K562 (cell line): ENCODE measurements at regions not wholly inside any gene's neighbourhood (a gene's known extent, or its start where the extent isn't known, plus 50 kb on each side); places are given as distances from the start of the nearest gene placed in this dataset.

Experiments used
- FOXA1 ChIP-seq: fragments of 450-650 bp; IDR thresholded peaks from 2 replicates; pipeline ENCODE4 v1.6.1; 2016; ENCODE audit warnings: mild to moderate bottlenecking, borderline replicate concordance
- NCOA4 ChIP-seq: fragments of 450-650 bp; IDR thresholded peaks from 2 replicates; pipeline ENCODE4 v1.6.1; 2018; ENCODE audit warnings: mild to moderate bottlenecking; ENCODE audit not compliant: partially characterized antibody
- ZNF431 ChIP-seq: sonication (generic); formaldehyde crosslinking; IDR thresholded peaks from 2 replicates; pipeline ENCODE4 v1.8.0; 2022; ENCODE audit warnings: mild to moderate bottlenecking, missing genetic modification reagents
- ZNF766 ChIP-seq: fragments of 200-800 bp; sonication (Bioruptor generic); conservative IDR thresholded peaks from 2 replicates; pipeline ENCODE4 v1.6.1; 2016; ENCODE audit warnings: missing genetic modification characterization, missing compliant biosample characterization
- TF ChIP-seq, protein P1 (sequence below), 2 experiments: fragments of 450-650 bp; IDR thresholded peaks; 2 replicates each; pipeline ENCODE4 v1.6.1; 2016; ENCODE audit warnings: mild to moderate bottlenecking in 2 of 2, borderline replicate concordance in 1 of 2, low read depth in 1 of 2, moderate library complexity in 1 of 2

DNA sequence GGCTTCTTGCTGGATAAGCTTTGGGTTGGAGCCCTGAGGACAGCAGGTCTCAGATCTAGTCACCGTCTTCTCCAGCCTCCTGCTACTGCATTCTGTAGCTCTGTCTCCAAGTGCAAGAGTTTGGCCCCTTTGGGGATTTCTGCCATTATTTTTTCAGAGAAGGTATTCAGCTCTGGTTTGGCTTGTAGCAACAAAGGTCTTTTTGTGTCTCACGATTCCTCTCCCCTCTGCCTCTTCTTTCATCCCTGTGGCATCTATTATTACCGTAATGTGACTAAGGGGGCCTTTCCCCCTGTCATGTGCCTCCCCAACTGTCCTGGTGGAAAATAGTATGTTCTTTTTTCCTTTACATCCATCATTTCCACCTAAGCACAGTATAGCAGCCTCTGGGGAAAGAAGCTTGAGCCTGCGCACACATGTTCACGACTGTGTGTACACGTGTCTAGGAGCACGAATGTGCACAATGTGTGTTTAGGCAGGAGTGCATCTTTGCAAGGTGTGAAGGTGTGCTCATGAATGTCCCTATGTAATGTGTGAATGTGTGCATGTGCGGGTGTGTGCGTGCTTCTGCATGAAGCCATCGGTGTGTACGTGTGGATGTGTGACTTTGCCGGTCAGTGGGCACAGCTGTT lies 273.9 kb downstream of the ZNF536 start (continued):
- TF ChIP-seq, protein P1, sequence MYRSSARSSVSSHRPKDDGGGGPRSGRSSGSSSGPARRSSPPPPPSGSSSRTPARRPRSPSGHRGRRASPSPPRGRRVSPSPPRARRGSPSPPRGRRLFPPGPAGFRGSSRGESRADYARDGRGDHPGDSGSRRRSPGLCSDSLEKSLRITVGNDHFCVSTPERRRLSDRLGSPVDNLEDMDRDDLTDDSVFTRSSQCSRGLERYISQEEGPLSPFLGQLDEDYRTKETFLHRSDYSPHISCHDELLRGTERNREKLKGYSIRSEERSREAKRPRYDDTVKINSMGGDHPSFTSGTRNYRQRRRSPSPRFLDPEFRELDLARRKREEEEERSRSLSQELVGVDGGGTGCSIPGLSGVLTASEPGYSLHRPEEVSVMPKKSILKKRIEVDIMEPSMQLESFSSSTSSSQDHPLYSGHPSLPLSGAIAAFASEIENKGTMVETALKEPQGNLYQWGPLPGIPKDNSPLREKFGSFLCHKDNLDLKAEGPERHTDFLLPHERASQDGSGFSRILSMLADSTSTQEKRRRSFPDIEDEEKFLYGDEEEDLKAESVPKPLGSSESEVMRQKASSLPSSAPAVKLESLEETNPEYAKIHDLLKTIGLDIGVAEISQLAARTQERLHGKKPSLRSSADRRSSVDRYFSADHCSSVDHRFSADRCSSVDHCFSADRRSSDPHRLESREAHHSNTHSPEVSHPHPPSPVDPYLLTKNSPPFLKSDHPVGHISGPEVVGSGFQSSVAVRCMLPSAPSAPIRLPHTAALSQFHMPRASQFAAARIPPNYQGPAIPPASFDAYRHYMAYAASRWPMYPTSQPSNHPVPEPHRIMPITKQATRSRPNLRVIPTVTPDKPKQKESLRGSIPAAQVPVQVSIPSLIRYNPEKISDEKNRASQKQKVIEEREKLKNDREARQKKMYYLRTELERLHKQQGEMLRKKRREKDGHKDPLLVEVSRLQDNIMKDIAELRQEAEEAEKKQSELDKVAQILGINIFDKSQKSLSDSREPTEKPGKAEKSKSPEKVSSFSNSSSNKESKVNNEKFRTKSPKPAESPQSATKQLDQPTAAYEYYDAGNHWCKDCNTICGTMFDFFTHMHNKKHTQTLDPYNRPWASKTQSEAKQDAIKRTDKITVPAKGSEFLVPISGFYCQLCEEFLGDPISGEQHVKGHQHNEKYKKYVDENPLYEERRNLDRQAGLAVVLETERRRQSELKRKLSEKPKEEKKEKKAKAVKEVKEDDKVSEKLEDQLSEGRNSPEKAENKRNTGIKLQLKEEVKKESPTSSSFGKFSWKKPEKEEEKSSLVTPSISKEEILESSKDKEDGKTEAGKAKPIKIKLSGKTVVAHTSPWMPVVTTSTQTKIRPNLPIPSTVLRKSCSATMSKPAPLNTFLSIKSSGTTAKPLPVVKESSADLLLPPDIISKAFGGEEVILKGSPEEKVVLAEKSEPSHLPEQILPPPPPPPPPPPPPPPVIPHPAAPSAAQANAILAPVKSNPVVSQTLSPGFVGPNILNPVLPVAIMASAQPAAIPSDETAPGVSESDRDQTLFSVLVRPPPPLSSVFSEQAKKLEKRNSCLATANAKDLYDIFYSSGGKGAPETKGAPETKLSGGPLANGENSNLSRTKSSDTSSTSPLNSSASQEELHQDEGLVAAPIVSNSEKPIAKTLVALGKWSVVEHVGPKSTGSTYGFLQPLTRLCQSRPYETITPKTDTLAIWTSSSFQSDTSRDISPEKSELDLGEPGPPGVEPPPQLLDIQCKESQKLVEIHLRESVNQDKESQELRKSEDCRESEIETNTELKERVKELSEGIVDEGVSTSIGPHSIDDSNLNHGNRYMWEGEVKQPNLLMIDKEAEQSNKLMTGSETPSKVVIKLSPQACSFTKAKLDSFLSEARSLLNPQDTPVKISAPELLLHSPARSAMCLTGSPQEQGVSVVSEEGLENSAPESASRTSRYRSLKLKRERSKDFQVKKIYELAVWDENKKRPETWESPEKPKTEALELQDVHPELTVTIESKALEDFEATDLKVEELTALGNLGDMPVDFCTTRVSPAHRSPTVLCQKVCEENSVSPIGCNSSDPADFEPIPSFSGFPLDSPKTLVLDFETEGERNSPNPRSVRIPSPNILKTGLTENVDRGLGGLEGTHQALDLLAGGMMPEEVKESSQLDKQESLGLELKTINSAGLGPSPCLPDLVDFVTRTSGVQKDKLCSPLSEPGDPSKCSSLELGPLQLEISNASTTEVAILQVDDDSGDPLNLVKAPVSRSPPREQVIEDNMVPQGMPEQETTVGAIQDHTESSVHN (IDR thresholded peaks at IDR 0.05; ENCODE audit: borderline replicate concordance in 1 of 2, low read depth in 1 of 2): no peak
- TF ChIP-seq NCOA4 (no peak), FOXA1 (no peak), ZNF766 (no peak), ZNF431 (CRISPR knock-in tag) (no peak)
